GM12878 (cell line): ENCODE measurements at regions not wholly inside any gene's neighbourhood (a gene's known extent, or its start where the extent isn't known, plus 50 kb on each side); places are given as distances from the start of the nearest gene placed in this dataset.

Experiments
- ATAC-seq: fragments of 200-7000 bp; cut with Tn5 transposase; 3 replicates; pipeline ENCODE4 v1.9.1; 2020; ENCODE audit warnings: mild to moderate bottlenecking, moderate library complexity
- BruUV-seq: library from RNA; stranded (reverse); fragments of 400-500 nt; replicated peaks from 2 replicates; lab custom pipeline; 2021; lab: Mats Ljungman, UMichigan
- CTCF ChIA-PET: fragments of 300-600 bp; sonication (Branson Sonifier 250); formaldehyde crosslinking; extraction: SDS; loops from one replicate; lab custom pipeline; 2021; ENCODE audit warnings: inconsistent platforms; lab: Yijun Ruan, JAX
- POLR2A ChIA-PET: fragments of 350-600 bp; formaldehyde crosslinking; extraction: SDS; loops from one replicate; lab custom pipeline; 2021; ENCODE audit warnings: inconsistent platforms; lab: Charles Lee
- RAD21 ChIA-PET: fragments of 300-600 bp; sonication (Branson Sonifier 250); formaldehyde crosslinking; loops from one replicate; lab custom pipeline; 2023; ENCODE audit warnings: antibody characterized with exemption; ENCODE audit not compliant: unreplicated experiment; lab: Charles Lee
- SMC1A ChIA-PET: fragments of 300-600 bp; sonication (Branson Sonifier 250); formaldehyde crosslinking; loops from one replicate; lab custom pipeline; 2023; ENCODE audit not compliant: unreplicated experiment, uncharacterized antibody; lab: Charles Lee
- DNase-seq: peaks from one replicate; pipeline ENCODE4 v3.0.0-alpha.2; 2011; ENCODE audit warnings: low read depth, low spot score
- FAIRE-seq: peaks from 3 replicates; lab custom pipeline; 2011; peaks lifted over from hg19 to GRCh38; lab: Jason Lieb, UNC
- H2AFZ ChIP-seq: 2 replicates; pipeline ENCODE4 v1.6.0; 2011; ENCODE audit warnings: low read depth, low read length, control low read depth; ENCODE audit not compliant: control insufficient read depth
- H3K27ac ChIP-seq: 2 replicates; pipeline ENCODE4 v1.5.1; 2011; ENCODE audit warnings: control low read depth; ENCODE audit not compliant: control insufficient read depth, insufficient read depth
- H3K27me3 ChIP-seq, 2 experiments: replicated peaks in 1 of 2; 2 replicates each; pipeline versions ENCODE4 v1.6.0 to v1.6.1; 2011; ENCODE audit warnings: low read length in 1 of 2; ENCODE audit not compliant: control insufficient read depth in 2 of 2, insufficient read depth in 2 of 2
- H3K36me3 ChIP-seq, 2 experiments: 2 replicates each; pipeline ENCODE4 v1.5.1; 2011; ENCODE audit warnings: low read length in 1 of 2; ENCODE audit not compliant: control insufficient read depth in 2 of 2, insufficient read depth in 2 of 2
- H3K4me1 ChIP-seq: 2 replicates; pipeline ENCODE4 v1.6.1; 2011; ENCODE audit warnings: mild to moderate bottlenecking, low read length, moderate library complexity, mixed read lengths; ENCODE audit not compliant: control insufficient read depth, insufficient read depth
- H3K4me2 ChIP-seq: 2 replicates; pipeline ENCODE4 v1.6.0; 2011; ENCODE audit warnings: control low read depth; ENCODE audit not compliant: control insufficient read depth, insufficient read depth
- H3K4me3 ChIP-seq: fragments of 200-600 bp; sonication (generic); 2 replicates; pipeline ENCODE4 v1.5.1; 2016
- H3K79me2 ChIP-seq: 2 replicates; pipeline ENCODE4 v1.6.0; 2011; ENCODE audit warnings: low read length; ENCODE audit not compliant: control insufficient read depth, insufficient read depth
- H3K9ac ChIP-seq: 2 replicates; pipeline ENCODE4 v1.8.0; 2011; ENCODE audit warnings: low read length, control low read depth, mixed read lengths; ENCODE audit not compliant: control insufficient read depth, insufficient read depth
- H3K9me3 ChIP-seq: replicated peaks from 3 replicates; pipeline ENCODE4 v1.5.1; 2011; ENCODE audit warnings: mild to moderate bottlenecking, low read length; ENCODE audit not compliant: control insufficient read depth, insufficient read depth
- H4K20me1 ChIP-seq: 2 replicates; pipeline ENCODE4 v1.6.0; 2011; ENCODE audit not compliant: control insufficient read depth, insufficient read depth
- ASH2L ChIP-seq: fragments of 300-600, 200-600 bp; sonication (generic); IDR thresholded peaks from 2 replicates; pipeline ENCODE4 v1.6.1; 2017; ENCODE audit warnings: low read depth, mild to moderate bottlenecking, borderline replicate concordance
- E2F4 ChIP-seq: IDR thresholded peaks from 2 replicates; pipeline ENCODE4 v1.6.1; 2012; ENCODE audit warnings: low read depth, low read length, improper control_type of control experiment
- IKZF2 ChIP-seq, 2 experiments: fragments of 450-650 bp; IDR thresholded peaks; 2 replicates each; pipeline ENCODE4 v1.6.1; 2017; ENCODE audit warnings: mild to moderate bottlenecking in 2 of 2, moderate library complexity in 2 of 2
- JUNB ChIP-seq: IDR thresholded peaks from 2 replicates; pipeline ENCODE4 v1.6.1; 2016; ENCODE audit warnings: antibody characterized with exemption, mild to moderate bottlenecking
- PAX5 ChIP-seq: IDR thresholded peaks from 2 replicates; pipeline ENCODE4 v1.6.1; 2011; ENCODE audit warnings: low read depth, low read length, borderline replicate concordance
- SREBF2 ChIP-seq: IDR thresholded peaks from 2 replicates; pipeline ENCODE4 v1.6.1; 2012; ENCODE audit warnings: mild to moderate bottlenecking, low read length
- SUPT20H ChIP-seq: IDR thresholded peaks from 2 replicates; pipeline ENCODE4 v1.6.1; 2011; ENCODE audit warnings: low read depth, mild to moderate bottlenecking, low read length, moderate library complexity, borderline replicate concordance; ENCODE audit not compliant: control insufficient read depth
- TAF1 ChIP-seq: IDR thresholded peaks from 2 replicates; pipeline ENCODE4 v1.6.1; 2011; ENCODE audit warnings: mild to moderate bottlenecking, low read depth, low read length, borderline replicate concordance
- WGBS: methylation state at CpG from one replicate; pipeline ENCODE4 v1.1.6; 2016; ENCODE audit warnings: low lambda C conversion rate; ENCODE audit not compliant: insufficient replicate concordance, insufficient coverage; ENCODE audit errors: missing lambda C conversion rate; 5-methylcytosine and 5-hydroxymethylcytosine counted together
- in situ Hi-C: fragments of 300-500 bp; cut with MboI; formaldehyde crosslinking; loops from 9 replicates; pipeline ENCODE4 v1.14.3; 2018; ENCODE audit warnings: mixed read lengths
- intact Hi-C: fragments of 100-400 bp; cut with micrococcal nuclease; formaldehyde crosslinking; loops from one replicate; pipeline ENCODE4 v1.14.2; 2022; ENCODE audit not compliant: unreplicated experiment

GRCh38 chr6:167722634-167723309 lies 103.9 kb upstream of the AFDN start:
- CTCF ChIA-PET = no interaction called here
- Histone ChIP-seq H3K27me3 (no peaks in the 10 kb centered on the region), H3K36me3 (no peaks in the 10 kb centered on the region), H3K27ac (no peak overlapping the region), H3K9me3 (no peaks in the 10 kb centered on the region), H3K79me2 (no peaks in the 10 kb centered on the region), H3K4me1 (no peaks in the 10 kb centered on the region), H3K9ac (no peak overlapping the region), H2AFZ (no peak overlapping the region), H3K4me2 (no peak overlapping the region), H4K20me1 (no peaks in the 10 kb centered on the region), H3K4me3 (no peak overlapping the region)
- ATAC-seq (no peak), FAIRE-seq (no peak), DNase-seq (no peak)
- WGBS = 23% methylated on average over 21 of the region's 21 CpGs
- TF ChIP-seq PAX5 (no peak), JUNB (no peak), IKZF2 (IDR thresholded peaks at IDR 0.05) (no peak)
- no TSS peak for BruUV-seq
- in situ Hi-C loops (no loop called here), intact Hi-C loops (no loop called here)
- SMC1A ChIA-PET = no interaction called here
- RAD21 ChIA-PET = no interaction called here
- POLR2A ChIA-PET = no interaction called here

DNA sequence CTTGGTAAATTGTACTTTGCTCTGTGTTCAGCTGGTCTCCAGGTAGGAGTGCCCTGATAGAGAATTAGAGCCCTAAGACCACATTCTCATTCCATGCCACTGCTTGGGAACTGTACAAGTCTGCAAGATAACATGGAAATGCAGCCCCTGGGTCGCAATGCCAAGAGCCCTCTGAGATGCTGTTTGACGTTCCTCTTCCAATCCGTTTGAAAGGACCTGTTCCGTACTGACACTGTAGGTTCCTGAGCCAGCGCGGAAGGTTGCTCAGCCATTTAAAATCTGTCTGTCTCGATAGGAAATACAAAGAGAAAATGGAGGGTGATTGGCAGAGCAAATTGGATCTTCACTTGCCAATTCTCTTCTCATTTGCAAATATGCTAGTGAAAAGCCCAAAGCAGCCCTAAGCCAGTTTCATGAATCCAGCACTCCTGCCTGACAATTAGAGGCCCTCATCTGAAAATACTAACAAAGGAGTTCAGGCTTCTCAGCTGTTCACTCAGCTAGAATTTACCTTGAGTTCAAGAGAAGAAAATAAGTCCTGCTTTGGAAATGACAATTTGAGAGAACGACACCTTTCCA lies 100.6 kb upstream of the AFDN start:
- Histone ChIP-seq H3K79me2 (no peaks in the 10 kb centered on the region), H3K27me3 (no peaks in the 10 kb centered on the region), H2AFZ (no peak overlapping the region), H3K4me1 (no peaks in the 10 kb centered on the region), H3K4me3 (no peak overlapping the region), H3K4me2 (no peak overlapping the region), H3K27ac (no peak overlapping the region), H3K36me3 (no peaks in the 10 kb centered on the region), H3K9me3 (no peaks in the 10 kb centered on the region), H3K9ac (no peak overlapping the region), H4K20me1 (no peaks in the 10 kb centered on the region)
- BruUV-seq = no TSS peak
- intact Hi-C loops (no loop called here), in situ Hi-C loops (no loop called here)
- FAIRE-seq (no peak), ATAC-seq (no peak), DNase-seq (no peak)
- RAD21 ChIA-PET = no interaction called here
- CTCF ChIA-PET = no interaction called here
- TF ChIP-seq TAF1 (no peak), E2F4 (no peak), SREBF2 (no peak), SUPT20H (no peak), ASH2L (no peak)
- WGBS = 50% methylated on average over 8 of the region's 8 CpGs
- SMC1A ChIA-PET = no interaction called here
- POLR2A ChIA-PET = no interaction called here
